HG02798 (cell line): ENCODE measurements at regions not wholly inside any gene's neighbourhood (a gene's known extent, or its start where the extent isn't known, plus 50 kb on each side); places are given as distances from the start of the nearest gene placed in this dataset.

ENCODE experiments used
- ATAC-seq: cut with Tn5 transposase; IDR thresholded peaks from one replicate; pipeline ENCODE4 v1.9.1; 2021; ENCODE audit warnings: mild to moderate bottlenecking; ENCODE audit not compliant: unreplicated experiment, poor library complexity

DNA sequence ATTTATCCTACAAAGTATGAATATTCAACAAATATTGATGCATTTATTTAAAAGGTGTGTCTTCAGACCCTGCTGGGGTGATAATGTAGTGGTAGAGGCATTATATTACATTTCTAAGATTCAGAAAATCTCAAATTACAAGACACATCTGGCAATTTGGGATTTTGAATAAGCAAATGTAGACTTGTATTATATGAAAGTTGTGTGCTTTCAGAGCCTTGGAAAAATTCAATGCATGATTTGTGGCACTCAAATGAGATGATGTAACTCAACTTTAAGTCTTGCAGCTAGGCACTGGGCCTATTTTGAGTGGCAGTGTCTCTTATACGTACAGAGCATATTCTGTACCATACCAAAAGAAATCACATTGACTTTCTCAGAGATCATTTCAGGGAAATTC is 214.4 kb downstream of the ETS1 start:
- no peak for ATAC-seq

DNA sequence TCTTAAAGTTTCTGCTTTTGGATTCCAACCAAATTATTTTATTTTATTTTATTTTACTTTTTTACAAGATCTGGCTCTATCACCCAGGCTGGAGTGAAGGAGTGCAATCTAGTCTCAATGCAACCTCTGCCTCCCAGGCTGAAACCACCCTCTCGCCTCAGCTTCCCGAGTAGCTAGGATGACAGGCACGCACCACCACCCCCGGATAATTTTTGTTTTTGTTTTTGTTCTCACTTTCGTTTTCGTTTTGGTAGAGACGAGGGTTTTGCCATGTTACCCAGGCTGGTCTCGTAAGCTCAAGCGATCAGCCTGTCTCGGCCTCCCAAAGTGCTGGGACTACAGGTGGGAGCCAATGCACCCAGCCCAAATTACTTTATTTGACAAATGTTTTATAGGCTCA is 219.8 kb downstream of the ETS1 start:
- ATAC-seq, result peak; percentile 88

DNA sequence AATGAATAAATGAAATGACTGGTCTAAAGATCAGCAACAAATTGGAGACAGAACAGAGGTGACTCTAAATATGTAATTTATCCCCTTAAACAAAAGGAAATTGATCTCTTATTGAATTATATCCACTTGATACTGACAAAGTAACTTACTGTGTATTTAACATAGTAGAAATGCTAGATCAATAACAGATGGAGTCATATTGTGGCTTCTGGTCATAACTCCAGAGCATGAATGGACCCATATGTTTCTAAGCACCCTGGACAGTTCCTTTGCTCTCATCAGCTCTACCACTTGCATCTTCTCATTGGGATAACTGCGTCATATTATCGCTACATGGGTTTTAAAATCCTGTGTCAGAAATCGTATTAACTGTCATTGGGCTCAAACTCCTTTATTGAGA is 222.3 kb downstream of the ETS1 start:
- no peak for ATAC-seq

DNA sequence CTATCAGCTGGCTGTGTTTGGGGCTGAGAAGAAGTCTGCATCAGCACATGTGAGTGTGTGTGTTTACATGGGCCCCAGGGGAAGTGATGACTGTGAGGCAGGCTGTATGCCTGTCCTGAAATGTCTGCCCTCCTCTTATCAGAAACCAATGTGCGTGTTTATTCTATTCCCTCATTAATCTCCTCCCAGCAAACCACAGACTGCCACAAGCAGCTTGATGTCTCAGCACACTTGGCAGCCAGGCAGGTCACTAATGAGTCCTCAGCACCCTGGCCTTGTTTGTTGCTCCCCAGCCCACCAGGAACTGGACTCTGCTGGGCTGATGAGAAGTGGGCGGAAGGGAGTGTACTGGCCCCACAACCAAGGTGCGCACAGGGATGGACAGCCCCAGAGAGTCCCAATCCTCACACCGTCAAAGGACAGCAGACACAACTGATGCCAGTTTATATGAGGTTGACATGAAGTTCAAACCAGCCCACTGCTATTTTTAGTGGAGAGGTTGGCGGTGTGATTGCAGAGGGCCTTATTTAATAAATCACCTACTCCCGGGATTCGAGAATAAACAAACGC is 225.8 kb downstream of the ETS1 start:
- no peak for ATAC-seq

DNA sequence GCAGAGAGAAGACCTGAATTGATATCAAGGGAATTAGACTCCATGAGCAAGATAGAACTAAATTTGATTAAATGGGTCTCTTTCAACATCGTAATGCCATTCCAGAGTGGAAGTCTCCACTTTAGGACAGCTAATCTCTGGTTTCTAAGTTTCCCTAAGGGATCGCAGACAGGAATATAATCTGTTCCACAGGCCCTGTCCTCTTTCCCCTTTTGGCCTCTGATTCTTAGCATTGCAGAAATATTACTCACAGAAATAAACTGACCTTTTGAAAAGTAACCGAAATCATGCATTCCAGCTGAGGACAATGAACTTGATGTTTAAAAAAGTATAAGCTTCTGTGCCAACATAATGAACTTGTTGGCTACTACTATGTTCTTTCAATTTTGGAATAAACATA is 227.8 kb downstream of the ETS1 start:
- ATAC-seq, result no peak

DNA sequence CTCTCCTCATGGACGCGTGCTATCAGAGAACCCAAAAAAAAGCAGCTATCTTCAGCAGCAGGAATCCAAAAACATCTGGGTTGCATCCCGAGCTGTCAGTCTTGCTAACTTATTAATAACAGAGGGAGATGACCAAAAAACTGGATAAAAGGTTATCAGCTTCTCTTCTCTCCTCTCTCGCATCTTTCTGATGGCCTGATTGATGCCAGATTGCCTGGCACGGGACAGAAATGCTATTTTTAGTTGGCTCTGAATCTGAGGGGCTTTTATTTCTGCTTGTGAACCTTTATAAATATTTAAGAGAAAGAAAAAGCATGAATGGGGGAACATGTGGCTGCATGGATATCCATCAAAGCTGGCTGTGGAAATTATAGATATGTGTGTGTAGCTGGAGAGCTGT is 230.3 kb downstream of the ETS1 start:
- ATAC-seq, result no peak

DNA sequence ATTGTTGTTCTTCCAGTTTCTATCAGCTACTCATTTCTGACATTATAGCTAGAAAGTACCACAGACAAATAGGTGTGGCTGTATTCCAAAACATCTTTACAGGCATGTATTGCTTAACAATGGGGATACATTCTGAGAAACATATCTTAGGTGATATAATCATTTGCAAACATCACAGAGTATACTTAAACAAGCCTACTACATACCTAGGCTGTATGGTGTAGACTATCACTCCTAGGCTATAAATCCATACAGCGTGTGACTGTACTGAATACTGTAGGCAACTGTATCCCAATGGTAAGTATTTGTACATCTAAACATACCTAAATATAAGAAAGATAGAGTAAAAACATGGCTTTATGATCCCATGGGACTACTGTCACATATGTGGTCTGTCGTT is 231.8 kb downstream of the ETS1 start:
- ATAC-seq, result no peak

DNA sequence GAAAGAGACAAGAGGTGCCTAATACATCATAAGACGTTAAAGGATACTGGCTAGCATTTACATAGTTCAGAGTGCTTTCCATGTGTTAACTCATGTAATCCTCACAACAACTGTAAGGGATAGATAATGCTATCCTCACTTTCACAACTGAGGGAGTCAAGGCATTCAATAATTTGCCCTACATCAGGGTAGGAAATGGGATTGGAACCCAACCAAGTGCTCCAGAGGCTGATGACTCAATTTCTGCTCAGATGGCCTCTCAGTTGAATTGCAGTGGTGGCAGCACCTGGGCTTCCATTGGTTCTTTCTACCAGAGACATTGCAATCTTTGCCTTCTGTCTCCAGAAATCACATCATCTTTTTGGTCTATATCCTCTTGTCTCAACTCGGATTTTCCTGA is 232.9 kb downstream of the ETS1 start:
- ATAC-seq, result no peak

DNA sequence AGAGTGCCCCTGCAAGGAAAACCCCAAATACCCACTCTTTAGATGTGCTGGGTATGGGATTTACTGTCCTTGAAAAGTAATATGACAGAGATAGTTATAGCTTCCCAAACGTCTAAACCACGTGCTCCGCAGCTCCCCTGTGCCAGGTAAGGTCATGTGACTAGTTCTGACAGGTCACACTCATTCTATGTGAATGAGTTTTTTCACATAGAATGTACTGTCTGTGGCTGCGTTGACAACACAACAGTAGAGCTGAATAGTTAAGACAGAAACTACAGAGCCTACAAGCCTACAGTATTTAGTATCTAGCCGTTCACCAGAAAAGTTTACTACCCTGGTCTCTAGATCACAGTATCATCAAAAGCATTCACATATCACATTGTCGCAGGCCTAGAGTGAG is 236.2 kb downstream of the ETS1 start:
- no peak for ATAC-seq

DNA sequence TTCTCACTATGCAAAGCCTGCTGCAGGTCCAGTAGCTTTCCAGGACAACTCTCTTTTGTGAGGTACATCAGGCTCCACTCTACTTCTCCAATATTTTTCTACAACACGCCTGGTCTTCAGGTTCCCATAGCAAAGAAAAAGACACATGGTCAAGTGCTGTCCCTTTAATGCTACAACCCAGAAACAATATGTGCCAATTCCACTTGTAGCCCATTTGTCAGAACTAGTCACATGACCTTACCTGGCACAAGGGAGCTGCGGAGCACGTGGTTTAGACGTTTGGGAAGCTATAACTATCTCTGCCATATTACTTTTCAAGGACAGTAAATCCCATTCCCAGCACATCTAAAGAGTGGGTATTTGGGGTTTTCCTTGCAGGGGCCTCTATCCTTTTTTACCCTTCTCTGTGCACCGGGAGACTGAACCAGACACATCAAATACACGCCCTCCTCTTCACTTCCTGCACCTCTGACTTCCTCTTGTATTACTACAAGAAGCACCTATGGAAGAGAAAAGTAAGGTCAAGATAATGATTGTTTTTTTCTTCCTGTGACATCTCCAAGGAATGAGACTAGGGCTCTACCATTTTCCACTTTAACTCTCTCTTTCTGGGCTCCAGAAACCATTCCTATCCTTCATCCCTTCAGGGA is 237.6 kb downstream of the ETS1 start:
- no peak for ATAC-seq

DNA sequence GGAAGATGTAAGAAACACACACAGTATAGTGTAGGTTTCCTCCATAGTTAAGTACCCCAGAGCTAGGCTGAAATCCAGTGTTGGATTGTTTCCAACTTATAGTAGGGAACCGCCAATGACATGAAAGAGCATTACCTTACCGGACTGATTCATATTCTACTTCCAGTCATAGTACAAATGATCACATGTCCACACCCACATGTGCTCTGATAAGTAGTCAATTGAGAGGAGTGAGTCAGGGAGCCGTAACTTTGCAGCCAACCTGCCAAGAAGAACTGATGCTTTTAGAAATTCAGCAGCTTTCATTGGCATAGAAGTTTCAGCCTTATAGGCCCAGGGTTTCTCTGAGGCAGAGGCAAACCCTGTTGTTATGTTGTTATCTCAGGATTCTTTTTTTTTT is 240.6 kb downstream of the ETS1 start:
- ATAC-seq, result no peak

DNA sequence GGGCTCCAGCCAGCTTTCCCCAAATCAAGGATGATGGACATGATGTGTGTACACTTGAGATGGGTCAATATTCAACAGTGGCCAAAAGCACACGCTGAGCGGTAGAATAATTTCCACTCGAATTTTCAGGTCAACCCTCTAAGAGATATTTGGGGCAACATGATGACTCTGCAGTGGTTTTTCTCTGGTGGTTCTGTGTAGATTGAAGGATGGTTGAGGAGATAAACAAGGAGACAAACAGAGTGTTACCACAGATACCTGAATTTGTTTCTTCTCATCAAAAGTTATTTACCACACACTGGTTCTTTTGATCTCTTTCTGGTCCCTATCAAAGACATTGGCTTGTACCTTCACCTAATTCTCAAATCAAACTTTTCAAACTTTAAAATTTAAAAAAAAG is 242.0 kb downstream of the ETS1 start:
- ATAC-seq, result no peak

DNA sequence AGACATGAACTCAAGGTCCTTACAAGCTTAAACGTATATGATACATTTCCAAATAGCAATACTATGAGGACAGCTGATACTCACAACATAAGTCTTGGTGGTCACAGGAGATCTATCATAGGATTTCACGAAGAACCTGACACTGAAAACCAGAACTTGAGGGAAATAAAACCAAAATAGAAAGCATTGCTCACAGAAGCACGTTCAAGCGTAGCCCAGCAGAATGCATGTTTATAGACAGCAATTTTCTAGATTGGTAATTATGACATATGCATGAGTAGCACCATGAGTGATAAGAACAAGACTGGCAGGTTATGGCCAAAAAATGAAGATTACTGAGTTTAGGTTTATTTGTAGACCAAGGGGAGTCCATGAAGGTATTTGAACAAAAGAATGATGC is 243.5 kb downstream of the ETS1 start:
- ATAC-seq, result no peak

DNA sequence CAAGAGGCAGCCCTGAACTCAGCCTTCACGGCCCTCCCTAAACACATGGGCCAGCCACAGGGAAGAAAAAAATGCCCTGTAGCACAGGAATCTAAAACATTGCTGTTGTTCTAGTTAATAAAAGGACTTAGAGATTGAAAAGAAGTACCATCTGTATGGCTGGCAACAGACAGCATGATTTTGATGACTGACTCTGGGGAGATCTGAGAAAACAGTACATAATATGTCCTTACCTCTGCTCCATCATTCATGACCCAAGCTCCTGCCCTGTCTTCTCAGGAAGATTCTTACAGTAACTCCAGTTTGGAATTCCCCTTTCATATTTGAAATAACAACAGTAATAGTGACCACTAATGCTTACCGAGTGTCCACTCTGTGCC is 244.2 kb downstream of the ETS1 start:
- peak; percentile 26 for ATAC-seq

DNA sequence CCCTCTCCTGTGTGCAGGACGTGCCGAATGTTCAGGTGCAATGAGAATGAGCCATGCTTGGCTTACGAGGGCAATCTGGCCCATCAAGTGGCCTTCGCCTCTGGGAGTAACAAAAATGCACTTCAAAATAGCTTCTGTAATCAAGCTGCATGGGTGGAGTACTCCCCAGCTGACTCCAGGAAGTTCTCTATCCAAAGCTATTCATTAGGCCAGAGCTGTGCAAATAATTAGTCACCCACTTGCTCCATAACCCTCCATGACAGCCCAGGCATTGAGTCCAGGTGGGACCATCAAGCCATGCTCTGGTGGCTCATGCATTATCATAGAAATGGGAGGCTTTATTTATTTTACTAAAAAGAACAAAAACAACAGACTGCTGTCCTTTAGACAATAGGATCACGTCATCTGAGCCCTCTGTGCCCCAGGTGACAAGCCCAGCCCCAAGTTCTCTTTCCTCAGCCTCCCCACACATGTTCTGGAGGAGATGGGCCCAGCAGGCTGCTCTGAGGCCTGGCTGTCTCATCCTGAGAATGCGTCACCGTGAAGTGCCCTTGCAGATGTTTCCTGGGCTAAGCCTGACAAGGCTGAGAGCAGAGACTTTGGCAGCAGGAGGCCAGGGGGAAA is 244.7 kb downstream of the ETS1 start:
- ATAC-seq, result peak; percentile 92

DNA sequence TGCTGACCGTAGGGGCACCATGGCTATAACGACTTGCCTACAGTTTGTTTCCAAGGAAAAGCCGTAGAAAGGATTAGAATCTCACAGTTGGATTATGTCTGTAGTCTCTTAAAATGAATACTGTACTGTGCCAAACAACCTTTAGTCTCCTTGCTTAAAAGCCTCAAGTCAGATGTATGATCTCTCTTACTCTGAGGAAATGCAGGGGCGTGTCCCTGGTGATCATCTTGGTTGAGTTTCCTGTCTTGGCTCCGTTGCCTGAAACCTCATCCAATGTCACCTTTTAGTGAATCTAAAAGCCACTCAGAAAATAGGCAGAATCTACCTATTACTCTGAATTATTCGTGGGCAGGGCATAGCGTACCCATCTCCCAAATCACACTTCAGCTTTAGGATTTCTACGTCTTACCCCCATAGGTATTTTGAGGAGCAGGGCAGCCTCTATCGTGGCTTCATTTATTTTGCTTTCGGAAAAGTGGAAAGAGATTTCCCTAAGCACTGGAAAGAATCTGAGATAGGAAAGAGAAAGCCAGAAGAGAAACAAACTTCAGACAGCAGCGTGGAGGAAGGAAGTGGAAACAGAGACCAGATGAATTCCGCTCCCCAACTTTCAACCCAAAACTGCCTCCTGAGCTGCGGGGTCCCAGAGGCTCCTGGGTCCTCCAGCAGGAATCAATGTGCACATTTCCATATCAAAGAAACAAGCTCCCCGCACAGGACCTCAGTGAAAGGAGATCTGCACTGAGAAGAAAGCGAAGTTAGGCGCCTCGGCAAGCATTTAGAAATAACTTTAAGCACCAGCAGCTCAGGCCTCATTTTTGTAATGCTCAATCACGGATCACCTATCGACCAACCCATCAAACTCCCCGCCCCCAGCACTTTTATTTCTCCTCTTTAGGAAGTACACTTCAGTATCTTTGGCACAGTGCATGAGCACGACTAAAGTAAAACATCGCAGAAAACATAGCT is 245.8 kb downstream of the ETS1 start:
- no peak for ATAC-seq

DNA sequence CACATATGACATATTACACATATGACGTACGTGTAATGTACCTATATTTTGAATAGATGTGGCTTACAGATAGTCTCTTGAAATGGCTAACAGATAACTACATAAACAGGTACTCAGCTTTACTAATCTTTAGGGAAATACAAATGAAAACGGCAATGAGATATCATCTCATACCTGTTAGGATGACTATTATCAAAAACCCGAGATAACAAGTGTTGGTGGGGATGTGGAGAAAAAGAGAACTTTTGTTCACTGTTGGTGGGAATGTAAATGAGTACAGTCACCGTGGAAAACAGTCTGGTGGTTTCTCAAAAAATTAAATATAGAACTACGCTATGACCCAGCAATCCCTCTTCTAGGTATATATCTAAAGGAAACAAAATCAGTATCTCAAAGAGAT is 247.6 kb downstream of the ETS1 start:
- ATAC-seq, result no peak

DNA sequence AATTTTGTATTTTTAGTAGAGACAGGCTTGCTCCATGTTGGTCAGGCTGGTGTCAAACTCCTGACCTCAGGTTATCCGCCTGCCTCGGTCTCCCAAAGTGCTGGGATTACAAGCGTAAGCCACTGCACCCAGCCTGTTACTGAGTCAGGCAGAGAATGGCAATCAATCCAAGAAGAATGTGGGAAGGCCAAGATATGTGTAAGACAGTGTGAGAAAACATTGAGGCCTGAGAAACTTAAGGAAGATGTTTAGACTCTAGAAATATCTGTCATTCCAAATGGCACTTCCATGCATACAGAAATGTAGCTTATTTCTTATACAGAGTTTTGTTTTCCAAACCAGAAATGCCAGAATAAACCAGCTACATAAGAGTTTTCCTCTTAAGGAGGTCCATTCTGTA is 248.5 kb downstream of the ETS1 start:
- ATAC-seq, result no peak

DNA sequence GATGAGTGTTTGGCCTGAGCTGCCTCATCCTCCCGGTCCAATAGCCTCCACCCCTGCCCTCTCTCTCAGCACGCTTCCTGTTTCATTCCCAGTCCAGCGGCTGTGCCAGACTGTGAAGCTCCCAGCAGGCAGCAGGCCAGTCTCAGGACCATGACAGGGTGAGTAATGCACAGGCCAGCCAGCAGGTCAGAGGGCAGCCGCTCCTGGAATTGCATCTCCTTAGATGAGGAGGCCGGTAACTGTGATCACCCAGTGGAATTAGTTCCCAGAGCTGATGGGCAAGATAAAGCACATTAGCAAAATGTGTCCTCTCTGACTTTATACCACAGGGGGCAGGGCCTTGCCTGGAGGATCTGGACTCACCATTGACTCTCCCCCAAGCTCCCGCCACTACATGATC is 251.2 kb downstream of the ETS1 start:
- ATAC-seq, result no peak

DNA sequence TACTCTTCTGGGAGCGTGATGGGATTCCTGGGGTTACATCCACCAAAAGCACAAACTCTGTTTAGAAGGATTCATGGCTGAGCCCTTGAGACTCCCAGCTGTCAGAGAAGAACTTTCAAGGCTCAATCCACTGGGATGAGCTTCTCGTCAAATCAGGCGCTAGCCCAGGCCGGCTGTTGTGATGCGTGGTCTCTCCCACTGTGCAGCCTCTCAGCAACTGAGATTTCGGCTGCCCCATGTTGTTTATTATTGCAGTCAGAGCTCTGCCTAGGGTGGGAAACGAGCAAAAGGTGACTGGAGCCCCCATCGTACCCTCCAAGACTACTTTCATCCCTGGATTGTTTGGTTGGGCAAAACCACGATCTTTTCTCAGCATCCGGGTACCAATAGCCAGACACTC is 251.6 kb downstream of the ETS1 start:
- ATAC-seq, result no peak
